Endothelial cell of umbilical vein (primary cell): ENCODE measurements at regions not wholly inside any gene's neighbourhood (a gene's known extent, or its start where the extent isn't known, plus 50 kb on each side); places are given as distances from the start of the nearest gene placed in this dataset.
"Not testable (repeated sequence)": the region's sequence is repeated elsewhere in the genome, so short reads cannot be mapped to it uniquely, and the experiment has no call there.

Experiments used
- BruUV-seq: library from RNA; stranded (reverse); fragments of 400-500 nt; replicated peaks from 2 replicates; lab custom pipeline; 2021; lab: Mats Ljungman, UMichigan
- CTCF ChIA-PET: fragments of 300-600, 350-600 bp; sonication (Branson Sonifier 250); formaldehyde crosslinking; loops from one replicate; lab custom pipeline; 2021; ENCODE audit warnings: antibody characterized with exemption, inconsistent platforms; lab: Charles Lee
- POLR2A ChIA-PET: fragments of 300-600, 350-600 bp; sonication (Branson Sonifier 250); formaldehyde crosslinking; loops from one replicate; lab custom pipeline; 2021; ENCODE audit warnings: antibody characterized with exemption, inconsistent platforms; lab: Charles Lee
- DNase-seq: peaks from one replicate; pipeline ENCODE4 v3.0.0-alpha.2; 2011; ENCODE audit warnings: low read depth, low spot score
- FAIRE-seq: peaks from 2 replicates; lab custom pipeline; 2011; peaks lifted over from hg19 to GRCh38; lab: Jason Lieb, UNC
- H2AFZ ChIP-seq: 2 replicates; pipeline ENCODE4 v1.6.0; 2012; ENCODE audit warnings: low read depth, low read length, control low read depth, inconsistent platforms
- H3K27ac ChIP-seq: 2 replicates; pipeline ENCODE4 v1.5.1; 2011; ENCODE audit warnings: low read depth, mild to moderate bottlenecking, control low read depth, low read length, moderate library complexity; ENCODE audit not compliant: insufficient read depth
- H3K27me3 ChIP-seq, 2 experiments: 2 replicates each; pipeline versions ENCODE4 v1.6.0 to v1.6.1; 2011; ENCODE audit warnings: low read length in 2 of 2, mixed read lengths in 1 of 2; ENCODE audit not compliant: control insufficient read depth in 2 of 2, insufficient read depth in 2 of 2
- H3K36me3 ChIP-seq, 2 experiments: 2 replicates in 1 of 2; 3 replicates in 1 of 2; pipeline ENCODE4 v1.5.1; 2011; ENCODE audit warnings: low read length in 2 of 2, mild to moderate bottlenecking in 1 of 2, moderate library complexity in 1 of 2; ENCODE audit not compliant: control insufficient read depth in 2 of 2, insufficient read depth in 2 of 2; ENCODE audit errors: extremely low read depth in 1 of 2
- H3K4me1 ChIP-seq: 3 replicates; pipeline ENCODE4 v1.5.1; 2011; ENCODE audit warnings: mild to moderate bottlenecking, low read length; ENCODE audit not compliant: control insufficient read depth, insufficient read depth; ENCODE audit errors: extremely low read depth
- H3K4me2 ChIP-seq: 2 replicates; pipeline ENCODE4 v1.6.1; 2011; ENCODE audit warnings: low read length, control low read depth, mixed read lengths; ENCODE audit not compliant: insufficient read depth
- H3K4me3 ChIP-seq, 3 experiments: fragments of 200-600 bp in 1 of 3; sonication (generic), shearing (Covaris generic) in 1 of 3; replicated peaks in 1 of 3; 2 replicates each; pipeline ENCODE4 v1.5.1; 2011 to 2016; ENCODE audit warnings: control low read depth in 3 of 3, low read length in 3 of 3, mild to moderate bottlenecking in 2 of 3, inconsistent platforms in 1 of 3, low read depth in 1 of 3, moderate library complexity in 1 of 3; ENCODE audit not compliant: insufficient read depth in 1 of 3
- H3K79me2 ChIP-seq: 2 replicates; pipeline ENCODE4 v1.6.0; 2012; ENCODE audit warnings: low read length, inconsistent platforms; ENCODE audit not compliant: control insufficient read depth, insufficient read depth
- H3K9ac ChIP-seq: replicated peaks from 2 replicates; pipeline ENCODE3; 2011; ENCODE audit warnings: low read length, control low read depth; ENCODE audit not compliant: insufficient read depth; ENCODE audit errors: extremely low read depth
- H3K9me1 ChIP-seq: replicated peaks from 3 replicates; pipeline ENCODE4 v1.6.0; 2011; ENCODE audit warnings: mild to moderate bottlenecking, low read length; ENCODE audit not compliant: control insufficient read depth, insufficient read depth; ENCODE audit errors: extremely low read depth
- H3K9me3 ChIP-seq: replicated peaks from 2 replicates; pipeline ENCODE4 v1.5.1; 2012; ENCODE audit warnings: low read length, inconsistent platforms; ENCODE audit not compliant: control insufficient read depth, insufficient read depth
- H4K20me1 ChIP-seq: replicated peaks from 2 replicates; pipeline ENCODE3; 2011; ENCODE audit warnings: mild to moderate bottlenecking, low read length; ENCODE audit not compliant: control insufficient read depth, insufficient read depth; ENCODE audit errors: extremely low read depth
- CTCF ChIP-seq, 2 donors: IDR thresholded peaks; 1 replicate in 1 of 2; 2 replicates in 1 of 2; pipeline ENCODE4 v1.5.1; 2011; ENCODE audit warnings: low read length in 2 of 2, mild to moderate bottlenecking in 2 of 2, moderate library complexity in 2 of 2, control low read depth in 1 of 2, inconsistent platforms in 1 of 2, low read depth in 1 of 2; ENCODE audit not compliant: insufficient read depth in 1 of 2; ENCODE audit errors: extremely low read depth in 1 of 2
- EZH2 ChIP-seq: IDR thresholded peaks from 2 replicates; pipeline ENCODE4 v1.6.1; 2012; ENCODE audit warnings: borderline replicate concordance, low read depth, mild to moderate bottlenecking, moderate library complexity, low read length, inconsistent platforms; ENCODE audit not compliant: severe bottlenecking
- FOS ChIP-seq: IDR thresholded peaks from 2 replicates; pipeline ENCODE4 v1.6.1; 2011; ENCODE audit warnings: mild to moderate bottlenecking, low read length, moderate library complexity, borderline replicate concordance; ENCODE audit not compliant: insufficient read depth
- GATA2 ChIP-seq: IDR thresholded peaks from 2 replicates; pipeline ENCODE4 v1.7.0; 2011; ENCODE audit warnings: low read depth, mild to moderate bottlenecking, moderate library complexity, mixed read lengths, low read length; ENCODE audit not compliant: insufficient read length, insufficient read depth
- JUN ChIP-seq: IDR thresholded peaks from 2 replicates; pipeline ENCODE4 v1.6.1; 2011; ENCODE audit warnings: borderline replicate concordance, low read depth; ENCODE audit not compliant: insufficient read length, insufficient read depth
- MAX ChIP-seq: IDR thresholded peaks from 2 replicates; pipeline ENCODE4 v1.6.1; 2011; ENCODE audit not compliant: insufficient read depth, insufficient read length
- MYC ChIP-seq: IDR thresholded peaks from one replicate; pipeline ENCODE4 v1.6.1; 2011; ENCODE audit warnings: mild to moderate bottlenecking, low read depth, low read length
- POLR2A ChIP-seq: IDR thresholded peaks from 2 replicates; pipeline ENCODE4 v1.6.1; 2012; ENCODE audit warnings: low read depth, mild to moderate bottlenecking, control low read depth, low read length
- POLR2AphosphoS5 ChIP-seq: IDR thresholded peaks from 2 replicates; pipeline ENCODE4 v1.6.1; 2012; ENCODE audit warnings: low read depth, mild to moderate bottlenecking, control low read depth, low read length, moderate library complexity; ENCODE audit not compliant: insufficient read depth
- dilution Hi-C: fragments of 300-500 bp; cut with MboI; formaldehyde crosslinking; loops from one replicate; pipeline ENCODE4 v1.15.0; 2019; ENCODE audit warnings: low sequenced_read_pairs; ENCODE audit not compliant: extremely low pct_ligation_motif_present
- intact Hi-C: fragments of 100-400 bp; cut with micrococcal nuclease; formaldehyde crosslinking; loops from one replicate; pipeline ENCODE4 v1.10.0; 2022

GRCh38 chr1:229150518-229150917, 120.4 kb upstream of the RAB4A start:
- no peak for FAIRE-seq
- Histone ChIP-seq H2AFZ (no peak overlapping the region), H4K20me1 (no peaks in the 10 kb centered on the region), H3K27ac (no peak overlapping the region), H3K9ac (no peak overlapping the region), H3K4me1 (no peaks in the 10 kb centered on the region), H3K79me2 (no peaks in the 10 kb centered on the region), H3K4me2 (no peak overlapping the region), H3K4me3 (no peak overlapping the region), H3K9me1 (no peaks in the 10 kb centered on the region), H3K9me3 (no peaks in the 10 kb centered on the region), H3K36me3 (no peaks in the 10 kb centered on the region), H3K27me3 (no peaks in the 10 kb centered on the region)
- TF ChIP-seq EZH2 (no peak), FOS (no peak), POLR2A (no peak), MAX (no peak), POLR2AphosphoS5 (no peak), GATA2 (no peak), CTCF (IDR thresholded peaks at IDR 0.05; ENCODE audit: extremely low read depth in 1 of 2, insufficient read depth in 1 of 2, low read depth in 1 of 2, low read length in 2 of 2) (no peak), MYC (no peak), JUN (no peak)
- dilution Hi-C loops, result no loop called here
- ChIA-PET CTCF (interaction anchor here (0.6 kb wide), 1 partner anchor 255 kb away, joined by 3 read pairs; no protein-coding TSS in a partner anchor), POLR2A (no interaction called here)
- DNase-seq, result no peak
- intact Hi-C loops, result no loop called here
- no TSS peak for BruUV-seq

GRCh38 chr1:229151412-229151811, 119.5 kb upstream of the RAB4A start:
- H2AFZ ChIP-seq, H3K9ac ChIP-seq, H3K79me2 ChIP-seq, H3K27me3 ChIP-seq, FAIRE-seq, H3K9me3 ChIP-seq, BruUV-seq, H3K4me2 ChIP-seq, dilution Hi-C loops, H3K27ac ChIP-seq, H3K4me3 ChIP-seq, CTCF ChIA-PET, H3K36me3 ChIP-seq, H4K20me1 ChIP-seq, H3K9me1 ChIP-seq, intact Hi-C loops, POLR2A ChIA-PET, DNase-seq, H3K4me1 ChIP-seq: not testable (repeated sequence)
